ENCODE measurements at regions not wholly inside any gene's neighbourhood (a gene's known extent, or its start where the extent isn't known, plus 50 kb on each side); places are given as distances from the start of the nearest gene placed in this dataset.

DNA sequence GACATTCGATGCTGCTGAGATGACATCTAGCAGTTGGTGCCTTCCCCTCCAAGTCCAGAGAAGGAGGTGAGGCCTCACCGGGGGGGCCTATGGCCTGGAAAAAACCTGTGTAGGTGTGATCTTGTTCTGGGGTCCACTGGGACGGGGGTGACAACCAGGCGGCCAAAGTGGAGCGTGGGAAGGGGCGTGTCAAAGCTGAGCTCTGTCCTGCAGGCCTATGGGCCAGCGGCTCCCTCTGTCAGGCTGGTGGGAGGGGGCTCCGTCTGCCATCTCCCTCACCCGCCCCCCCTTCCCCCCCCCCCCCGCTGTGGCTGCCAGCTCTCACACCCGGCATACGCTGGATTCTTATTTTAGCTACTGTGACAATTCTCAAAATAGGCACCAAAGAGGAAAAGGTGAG is 56.7 kb upstream of the UQCRFS1 start:
- TF ChIP-seq, protein P1, sequence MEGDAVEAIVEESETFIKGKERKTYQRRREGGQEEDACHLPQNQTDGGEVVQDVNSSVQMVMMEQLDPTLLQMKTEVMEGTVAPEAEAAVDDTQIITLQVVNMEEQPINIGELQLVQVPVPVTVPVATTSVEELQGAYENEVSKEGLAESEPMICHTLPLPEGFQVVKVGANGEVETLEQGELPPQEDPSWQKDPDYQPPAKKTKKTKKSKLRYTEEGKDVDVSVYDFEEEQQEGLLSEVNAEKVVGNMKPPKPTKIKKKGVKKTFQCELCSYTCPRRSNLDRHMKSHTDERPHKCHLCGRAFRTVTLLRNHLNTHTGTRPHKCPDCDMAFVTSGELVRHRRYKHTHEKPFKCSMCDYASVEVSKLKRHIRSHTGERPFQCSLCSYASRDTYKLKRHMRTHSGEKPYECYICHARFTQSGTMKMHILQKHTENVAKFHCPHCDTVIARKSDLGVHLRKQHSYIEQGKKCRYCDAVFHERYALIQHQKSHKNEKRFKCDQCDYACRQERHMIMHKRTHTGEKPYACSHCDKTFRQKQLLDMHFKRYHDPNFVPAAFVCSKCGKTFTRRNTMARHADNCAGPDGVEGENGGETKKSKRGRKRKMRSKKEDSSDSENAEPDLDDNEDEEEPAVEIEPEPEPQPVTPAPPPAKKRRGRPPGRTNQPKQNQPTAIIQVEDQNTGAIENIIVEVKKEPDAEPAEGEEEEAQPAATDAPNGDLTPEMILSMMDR (IDR thresholded peaks at IDR 0.05) = no peak
- TF ChIP-seq POLR2A (IDR thresholded peaks at IDR 0.05) = no peak

Data from Peyer's patch (tissue), 4 donors.